ENCODE measurements at regions not wholly inside any gene's neighbourhood (a gene's known extent, or its start where the extent isn't known, plus 50 kb on each side); places are given as distances from the start of the nearest gene placed in this dataset.

GRCh38 chr6:21496706-21497105, 96.8 kb upstream of the SOX4 start:
- no peaks in the 10 kb centered on the region for H3K9me3 ChIP-seq (ENCODE audit: control insufficient read depth, insufficient read depth, low read depth, low read length)
- H3K4me3 ChIP-seq (ENCODE audit: low read depth, low read length) = no peak overlapping the region
- H3K27ac ChIP-seq (ENCODE audit: low read depth, low read length) = no peak overlapping the region
- H3K27me3 ChIP-seq (ENCODE audit: control insufficient read depth, insufficient read depth, low read length) = no peaks in the 10 kb centered on the region
- H3K9ac ChIP-seq (ENCODE audit: low read length) = no peak overlapping the region
- H3K4me1 ChIP-seq (ENCODE audit: control insufficient read depth, insufficient read depth, low read length) = no peaks in the 10 kb centered on the region
- no peaks in the 10 kb centered on the region for H3K36me3 ChIP-seq (ENCODE audit: control insufficient read depth, insufficient read depth, low read length)

- no peaks in the 10 kb centered on the region for H3K36me3 ChIP-seq (ENCODE audit: control insufficient read depth, insufficient read depth, low read length)
- no peaks in the 10 kb centered on the region for H3K4me1 ChIP-seq (ENCODE audit: control insufficient read depth, insufficient read depth, low read length)
- H3K27ac ChIP-seq (ENCODE audit: low read depth, low read length) = no peak overlapping the region
- no peaks in the 10 kb centered on the region for H3K27me3 ChIP-seq (ENCODE audit: control insufficient read depth, insufficient read depth, low read length)
- H3K4me3 ChIP-seq (ENCODE audit: low read depth, low read length) = no peak overlapping the region
- no peak overlapping the region for H3K9ac ChIP-seq (ENCODE audit: low read length)
- no peaks in the 10 kb centered on the region for H3K9me3 ChIP-seq (ENCODE audit: control insufficient read depth, insufficient read depth, low read depth, low read length)
Observed at GRCh38 chr6:21500314-21501020, 93.1 kb upstream of the SOX4 start.

DNA sequence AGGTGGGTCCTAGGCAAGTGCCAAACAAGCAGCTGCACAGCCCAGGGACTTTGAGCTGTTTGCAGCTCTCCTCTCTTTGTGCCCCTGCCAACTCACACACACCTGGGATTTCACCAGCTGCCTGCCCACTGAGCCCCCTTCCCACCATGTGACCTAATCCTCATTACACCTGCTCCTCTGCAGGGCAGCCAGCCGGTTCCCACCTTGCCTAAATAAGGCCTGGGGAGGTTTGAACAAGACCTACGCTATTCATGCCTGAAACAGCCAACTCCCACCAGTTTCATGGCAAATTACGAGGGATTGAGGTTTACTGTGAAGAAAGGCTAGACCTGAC, 92.6 kb upstream of the SOX4 start:
- Histone ChIP-seq H3K9me3 (ENCODE audit: control insufficient read depth, insufficient read depth, low read depth, low read length) (no peaks in the 10 kb centered on the region), H3K27me3 (ENCODE audit: control insufficient read depth, insufficient read depth, low read length) (no peaks in the 10 kb centered on the region), H3K9ac (ENCODE audit: low read length) (no peak overlapping the region), H3K27ac (ENCODE audit: low read depth, low read length) (no peak overlapping the region), H3K36me3 (ENCODE audit: control insufficient read depth, insufficient read depth, low read length) (no peaks in the 10 kb centered on the region), H3K4me3 (ENCODE audit: low read depth, low read length) (no peak overlapping the region), H3K4me1 (ENCODE audit: control insufficient read depth, insufficient read depth, low read length) (no peaks in the 10 kb centered on the region)

DNA sequence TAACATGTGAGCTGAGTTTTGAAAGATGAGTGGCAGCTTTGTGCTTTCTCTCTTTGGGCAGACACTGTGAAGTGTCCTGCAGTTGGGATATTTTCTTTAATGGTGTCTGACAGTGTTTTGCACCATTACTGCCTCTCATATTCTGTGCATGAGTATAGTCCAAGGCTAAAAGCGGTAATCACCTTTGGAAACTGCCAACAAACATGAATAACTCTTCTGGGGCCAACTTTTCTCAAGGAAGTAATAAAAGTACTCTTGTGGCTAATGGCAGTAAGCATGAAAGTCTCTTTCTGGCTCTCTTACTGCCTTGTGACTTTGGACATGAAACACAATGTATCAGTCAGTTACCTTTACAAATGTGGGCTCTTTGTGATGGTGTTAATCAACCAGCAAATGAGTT, 91.7 kb upstream of the SOX4 start:
- Histone ChIP-seq H3K27me3 (ENCODE audit: control insufficient read depth, insufficient read depth, low read length) (no peaks in the 10 kb centered on the region), H3K4me1 (ENCODE audit: control insufficient read depth, insufficient read depth, low read length) (no peaks in the 10 kb centered on the region), H3K9ac (ENCODE audit: low read length) (no peak overlapping the region), H3K9me3 (ENCODE audit: control insufficient read depth, insufficient read depth, low read depth, low read length) (no peaks in the 10 kb centered on the region), H3K4me3 (ENCODE audit: low read depth, low read length) (no peak overlapping the region), H3K36me3 (ENCODE audit: control insufficient read depth, insufficient read depth, low read length) (no peaks in the 10 kb centered on the region), H3K27ac (ENCODE audit: low read depth, low read length) (no peak overlapping the region)

DNA sequence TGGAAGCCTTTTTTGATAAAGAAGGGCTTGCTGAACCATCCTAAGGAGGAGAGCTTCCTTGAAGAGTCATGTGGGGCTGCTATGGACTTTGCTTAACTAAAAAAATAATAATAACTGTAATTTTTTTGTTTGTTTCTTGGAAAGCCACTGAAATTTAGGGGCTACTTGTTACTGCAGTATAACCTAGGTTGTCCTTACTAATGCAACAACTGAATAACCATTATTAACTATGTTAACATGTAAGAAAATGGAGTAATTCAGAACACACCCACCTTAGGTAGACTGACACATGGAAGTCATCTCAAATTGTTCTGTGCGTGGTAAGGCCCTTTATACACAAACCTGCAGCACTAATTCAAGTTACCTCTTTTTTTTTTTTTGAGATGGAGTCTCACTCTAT, 90.9 kb upstream of the SOX4 start:
- H3K4me3 ChIP-seq (ENCODE audit: low read depth, low read length) = no peak overlapping the region
- no peaks in the 10 kb centered on the region for H3K36me3 ChIP-seq (ENCODE audit: control insufficient read depth, insufficient read depth, low read length)
- no peak overlapping the region for H3K9ac ChIP-seq (ENCODE audit: low read length)
- H3K27me3 ChIP-seq (ENCODE audit: control insufficient read depth, insufficient read depth, low read length) = no peaks in the 10 kb centered on the region
- no peaks in the 10 kb centered on the region for H3K9me3 ChIP-seq (ENCODE audit: control insufficient read depth, insufficient read depth, low read depth, low read length)
- no peak overlapping the region for H3K27ac ChIP-seq (ENCODE audit: low read depth, low read length)
- no peaks in the 10 kb centered on the region for H3K4me1 ChIP-seq (ENCODE audit: control insufficient read depth, insufficient read depth, low read length)

DNA sequence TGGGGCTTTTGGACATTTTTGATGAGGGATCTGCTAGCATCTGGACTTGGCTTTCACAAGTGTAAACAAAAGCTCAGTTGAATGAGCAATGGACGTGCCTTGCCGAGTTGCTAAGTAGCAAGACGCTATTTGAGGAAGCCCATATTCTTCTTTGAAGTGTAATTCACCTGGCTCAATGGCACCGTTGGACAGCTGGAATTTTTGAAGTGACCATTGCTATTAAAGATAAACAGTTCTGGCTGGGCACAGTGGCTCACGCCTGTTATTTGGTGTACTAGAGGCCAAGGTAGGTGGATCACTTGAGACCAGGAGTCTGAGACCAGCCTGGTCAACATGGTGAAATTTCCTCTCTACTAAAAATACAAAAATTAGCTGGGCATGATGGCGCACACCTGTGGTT, 88.8 kb upstream of the SOX4 start:
- no peaks in the 10 kb centered on the region for H3K36me3 ChIP-seq (ENCODE audit: control insufficient read depth, insufficient read depth, low read length)
- H3K4me1 ChIP-seq (ENCODE audit: control insufficient read depth, insufficient read depth, low read length) = no peaks in the 10 kb centered on the region
- H3K27me3 ChIP-seq (ENCODE audit: control insufficient read depth, insufficient read depth, low read length) = no peaks in the 10 kb centered on the region
- H3K27ac ChIP-seq (ENCODE audit: low read depth, low read length) = no peak overlapping the region
- H3K9me3 ChIP-seq (ENCODE audit: control insufficient read depth, insufficient read depth, low read depth, low read length) = no peaks in the 10 kb centered on the region
- no peak overlapping the region for H3K9ac ChIP-seq (ENCODE audit: low read length)
- H3K4me3 ChIP-seq (ENCODE audit: low read depth, low read length) = no peak overlapping the region

GRCh38 chr6:21505574-21505990, 88.0 kb upstream of the SOX4 start:
- Histone ChIP-seq H3K9ac (ENCODE audit: low read length) (no peak overlapping the region), H3K36me3 (ENCODE audit: control insufficient read depth, insufficient read depth, low read length) (no peaks in the 10 kb centered on the region), H3K27ac (ENCODE audit: low read depth, low read length) (no peak overlapping the region), H3K27me3 (ENCODE audit: control insufficient read depth, insufficient read depth, low read length) (no peaks in the 10 kb centered on the region), H3K9me3 (ENCODE audit: control insufficient read depth, insufficient read depth, low read depth, low read length) (no peaks in the 10 kb centered on the region), H3K4me3 (ENCODE audit: low read depth, low read length) (no peak overlapping the region), H3K4me1 (ENCODE audit: control insufficient read depth, insufficient read depth, low read length) (no peaks in the 10 kb centered on the region)

DNA sequence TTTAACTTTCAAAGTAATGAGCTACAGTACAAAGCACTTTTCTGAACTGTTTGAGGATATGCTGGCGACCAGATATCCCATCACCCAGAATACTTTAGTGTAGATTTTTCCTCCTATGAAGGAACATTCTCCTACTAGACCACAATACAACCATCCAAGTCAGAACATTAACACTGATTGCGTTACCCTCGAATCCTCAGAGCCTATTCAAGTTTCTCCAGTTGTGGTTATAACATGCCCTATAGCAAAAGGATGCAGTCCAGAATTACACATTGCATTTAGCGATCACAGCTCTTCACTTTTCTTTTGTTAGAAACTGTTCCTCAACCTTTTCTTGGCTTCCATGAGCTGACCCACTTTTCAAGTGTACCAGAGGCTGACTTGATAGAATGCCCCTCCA, 87.4 kb upstream of the SOX4 start:
- no peak overlapping the region for H3K4me3 ChIP-seq (ENCODE audit: low read depth, low read length)
- H3K4me1 ChIP-seq (ENCODE audit: control insufficient read depth, insufficient read depth, low read length) = no peaks in the 10 kb centered on the region
- H3K9ac ChIP-seq (ENCODE audit: low read length) = no peak overlapping the region
- H3K9me3 ChIP-seq (ENCODE audit: control insufficient read depth, insufficient read depth, low read depth, low read length) = no peaks in the 10 kb centered on the region
- H3K36me3 ChIP-seq (ENCODE audit: control insufficient read depth, insufficient read depth, low read length) = no peaks in the 10 kb centered on the region
- H3K27me3 ChIP-seq (ENCODE audit: control insufficient read depth, insufficient read depth, low read length) = no peaks in the 10 kb centered on the region
- H3K27ac ChIP-seq (ENCODE audit: low read depth, low read length) = no peak overlapping the region

GRCh38 chr6:21507811-21508210, 85.7 kb upstream of the SOX4 start:
- Histone ChIP-seq H3K27me3 (ENCODE audit: control insufficient read depth, insufficient read depth, low read length) (no peaks in the 10 kb centered on the region), H3K4me1 (ENCODE audit: control insufficient read depth, insufficient read depth, low read length) (no peaks in the 10 kb centered on the region), H3K36me3 (ENCODE audit: control insufficient read depth, insufficient read depth, low read length) (no peaks in the 10 kb centered on the region), H3K9ac (ENCODE audit: low read length) (no peak overlapping the region), H3K27ac (ENCODE audit: low read depth, low read length) (no peak overlapping the region), H3K4me3 (ENCODE audit: low read depth, low read length) (no peak overlapping the region), H3K9me3 (ENCODE audit: control insufficient read depth, insufficient read depth, low read depth, low read length) (no peaks in the 10 kb centered on the region)

GRCh38 chr6:21508753-21509152, 84.8 kb upstream of the SOX4 start:
- Histone ChIP-seq H3K27ac (ENCODE audit: low read depth, low read length) (no peak overlapping the region), H3K4me1 (ENCODE audit: control insufficient read depth, insufficient read depth, low read length) (no peaks in the 10 kb centered on the region)

DNA sequence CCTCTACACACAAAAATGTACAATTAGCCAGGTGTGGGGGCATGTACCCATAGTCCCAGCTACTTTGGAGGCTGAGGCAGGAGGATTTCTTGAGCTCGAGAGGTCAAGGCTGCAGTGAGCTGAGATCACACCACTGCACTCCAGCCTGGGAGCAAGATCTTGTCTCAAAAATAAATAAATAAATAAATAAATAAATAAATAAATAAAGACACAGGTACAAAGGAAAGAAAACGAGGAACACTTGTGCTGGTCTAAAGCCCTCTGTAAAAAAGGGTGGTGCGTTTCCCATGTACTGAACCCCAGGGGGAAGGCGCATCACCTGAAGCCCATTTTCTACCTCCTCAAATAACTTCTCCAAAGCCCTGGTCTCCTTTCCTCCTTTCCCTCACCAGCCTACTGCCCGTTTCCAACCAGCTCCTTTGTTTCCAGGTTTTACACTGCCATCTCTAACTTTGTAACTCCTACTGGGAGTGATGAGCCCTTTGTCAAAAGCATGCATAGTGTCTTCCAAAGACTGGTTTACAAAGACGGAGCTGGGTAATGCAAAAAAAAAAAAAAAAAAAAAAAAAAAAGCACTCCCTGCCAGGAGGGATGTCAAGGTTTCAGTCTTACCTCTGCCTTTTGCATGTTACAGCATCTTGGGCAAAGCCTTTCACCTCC, 81.5 kb upstream of the SOX4 start:
- Histone ChIP-seq H3K9me3 (ENCODE audit: control insufficient read depth, insufficient read depth, low read depth, low read length) (no peaks in the 10 kb centered on the region), H3K27ac (ENCODE audit: low read depth, low read length) (no peak overlapping the region), H3K9ac (ENCODE audit: low read length) (no peak overlapping the region), H3K27me3 (ENCODE audit: control insufficient read depth, insufficient read depth, low read length) (no peaks in the 10 kb centered on the region), H3K36me3 (ENCODE audit: control insufficient read depth, insufficient read depth, low read length) (no peaks in the 10 kb centered on the region), H3K4me3 (ENCODE audit: low read depth, low read length) (no peak overlapping the region), H3K4me1 (ENCODE audit: control insufficient read depth, insufficient read depth, low read length) (no peaks in the 10 kb centered on the region)

More at GRCh38 chr6:21508753-21509152, 84.8 kb upstream of the SOX4 start:
- H3K4me3 ChIP-seq (ENCODE audit: low read depth, low read length) = no peak overlapping the region
- H3K27me3 ChIP-seq (ENCODE audit: control insufficient read depth, insufficient read depth, low read length) = no peaks in the 10 kb centered on the region
- H3K9me3 ChIP-seq (ENCODE audit: control insufficient read depth, insufficient read depth, low read depth, low read length) = no peaks in the 10 kb centered on the region
- no peak overlapping the region for H3K9ac ChIP-seq (ENCODE audit: low read length)
- no peaks in the 10 kb centered on the region for H3K36me3 ChIP-seq (ENCODE audit: control insufficient read depth, insufficient read depth, low read length)

All from HUES6 (cell line).